ENCODE measurements at regions not wholly inside any gene's neighbourhood (a gene's known extent, or its start where the extent isn't known, plus 50 kb on each side); places are given as distances from the start of the nearest gene placed in this dataset.

DNA sequence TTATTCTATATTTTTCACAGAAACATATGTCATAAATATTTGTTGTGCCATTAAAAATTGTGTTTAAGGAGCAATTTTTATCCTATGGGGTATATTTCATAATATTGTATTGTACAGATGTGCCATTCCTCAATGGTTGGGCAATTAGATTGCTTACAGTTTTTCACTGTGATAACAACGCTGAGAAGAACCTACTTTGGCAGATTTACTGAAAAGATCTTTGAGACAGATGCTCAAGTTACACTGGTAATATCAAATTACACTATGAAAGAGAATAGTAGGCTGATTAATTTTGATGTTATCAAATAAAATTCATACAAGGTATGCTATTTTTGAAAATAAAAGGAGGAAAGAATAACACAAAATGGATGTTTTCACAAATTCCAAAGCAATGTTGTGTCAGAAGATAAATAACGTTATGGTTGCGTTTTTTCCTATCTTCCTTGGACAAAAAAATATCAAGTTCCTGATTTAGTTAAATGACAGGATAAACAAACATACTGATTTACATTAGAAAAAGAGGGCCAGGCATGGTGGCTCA lies 335.1 kb upstream of the ZNF521 start:
- Histone ChIP-seq H3K27me3 (no peaks in the 10 kb centered on the region), H3K36me3 (no peaks in the 10 kb centered on the region), H3K4me3 (no peak overlapping the region), H3K9me3 (no peaks in the 10 kb centered on the region), H3K4me1 (no peaks in the 10 kb centered on the region), H3K27ac (no peak overlapping the region)
- no peak for DNase-seq
- intact Hi-C loops (cut with DNase I; ENCODE audit: low total_unique reads) = no loop called here
- no peak for TF ChIP-seq POLR2A (IDR thresholded peaks at IDR 0.05)
- TF ChIP-seq, protein P1, sequence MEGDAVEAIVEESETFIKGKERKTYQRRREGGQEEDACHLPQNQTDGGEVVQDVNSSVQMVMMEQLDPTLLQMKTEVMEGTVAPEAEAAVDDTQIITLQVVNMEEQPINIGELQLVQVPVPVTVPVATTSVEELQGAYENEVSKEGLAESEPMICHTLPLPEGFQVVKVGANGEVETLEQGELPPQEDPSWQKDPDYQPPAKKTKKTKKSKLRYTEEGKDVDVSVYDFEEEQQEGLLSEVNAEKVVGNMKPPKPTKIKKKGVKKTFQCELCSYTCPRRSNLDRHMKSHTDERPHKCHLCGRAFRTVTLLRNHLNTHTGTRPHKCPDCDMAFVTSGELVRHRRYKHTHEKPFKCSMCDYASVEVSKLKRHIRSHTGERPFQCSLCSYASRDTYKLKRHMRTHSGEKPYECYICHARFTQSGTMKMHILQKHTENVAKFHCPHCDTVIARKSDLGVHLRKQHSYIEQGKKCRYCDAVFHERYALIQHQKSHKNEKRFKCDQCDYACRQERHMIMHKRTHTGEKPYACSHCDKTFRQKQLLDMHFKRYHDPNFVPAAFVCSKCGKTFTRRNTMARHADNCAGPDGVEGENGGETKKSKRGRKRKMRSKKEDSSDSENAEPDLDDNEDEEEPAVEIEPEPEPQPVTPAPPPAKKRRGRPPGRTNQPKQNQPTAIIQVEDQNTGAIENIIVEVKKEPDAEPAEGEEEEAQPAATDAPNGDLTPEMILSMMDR (IDR thresholded peaks at IDR 0.05) = no peak

DNA sequence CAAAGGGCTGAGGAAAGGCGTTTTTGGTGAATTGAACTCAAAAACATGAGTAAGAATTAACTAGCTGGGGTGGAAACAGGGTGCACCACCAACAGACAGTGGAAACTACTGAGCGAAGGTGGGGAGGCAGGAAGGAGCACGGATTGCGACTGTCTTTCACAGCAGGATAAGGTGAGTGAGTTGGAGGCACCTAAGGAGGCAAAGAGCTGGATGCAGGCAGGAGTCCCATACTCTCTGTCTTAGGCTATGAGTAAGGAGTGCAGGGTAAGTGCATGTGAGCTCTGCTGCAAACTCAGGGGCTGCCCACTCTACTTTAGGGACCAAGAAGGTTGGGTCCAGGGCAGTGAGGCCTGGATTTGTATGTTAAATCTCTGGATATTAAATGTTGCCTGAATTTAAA lies 333.1 kb upstream of the ZNF521 start:
- intact Hi-C loops (cut with DNase I; ENCODE audit: low total_unique reads) = no loop called here
- no peaks in the 10 kb centered on the region for H3K36me3 ChIP-seq
- H3K27me3 ChIP-seq = no peaks in the 10 kb centered on the region
- no peak for DNase-seq
- no peak overlapping the region for H3K4me3 ChIP-seq
- no peak overlapping the region for H3K27ac ChIP-seq
- H3K9me3 ChIP-seq = no peaks in the 10 kb centered on the region
- TF ChIP-seq, protein P1 (IDR thresholded peaks at IDR 0.05) = no peak
- no peak for TF ChIP-seq POLR2A (IDR thresholded peaks at IDR 0.05)
- H3K4me1 ChIP-seq = no peaks in the 10 kb centered on the region

DNA sequence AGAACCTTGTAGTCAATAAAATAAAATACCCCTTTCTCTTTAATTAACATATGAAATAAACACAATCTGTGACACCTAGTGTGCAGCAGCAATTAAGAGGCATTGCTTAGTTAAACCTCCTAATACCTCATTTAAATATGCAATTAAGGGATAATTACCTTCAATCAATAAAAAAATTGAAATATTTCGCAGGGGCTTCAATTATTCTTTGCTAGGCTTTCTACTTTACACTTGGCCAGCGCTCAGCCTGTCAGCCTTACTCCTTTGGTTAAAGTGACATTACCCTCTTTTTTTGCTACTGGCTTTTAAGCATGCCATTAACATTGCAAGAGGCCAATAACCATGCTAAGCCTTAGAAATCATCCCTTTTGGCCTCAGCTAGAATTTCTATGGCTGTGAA lies 327.5 kb upstream of the ZNF521 start:
- no peak overlapping the region for H3K27ac ChIP-seq
- no peaks in the 10 kb centered on the region for H3K27me3 ChIP-seq
- no peaks in the 10 kb centered on the region for H3K4me1 ChIP-seq
- TF ChIP-seq POLR2A (IDR thresholded peaks at IDR 0.05) = no peak
- TF ChIP-seq, protein P1 (IDR thresholded peaks at IDR 0.05) = no peak
- no peak overlapping the region for H3K4me3 ChIP-seq
- H3K36me3 ChIP-seq = no peaks in the 10 kb centered on the region
- DNase-seq = no peak
- H3K9me3 ChIP-seq = no peaks in the 10 kb centered on the region
- intact Hi-C loops (cut with DNase I; ENCODE audit: low total_unique reads) = no loop called here

DNA sequence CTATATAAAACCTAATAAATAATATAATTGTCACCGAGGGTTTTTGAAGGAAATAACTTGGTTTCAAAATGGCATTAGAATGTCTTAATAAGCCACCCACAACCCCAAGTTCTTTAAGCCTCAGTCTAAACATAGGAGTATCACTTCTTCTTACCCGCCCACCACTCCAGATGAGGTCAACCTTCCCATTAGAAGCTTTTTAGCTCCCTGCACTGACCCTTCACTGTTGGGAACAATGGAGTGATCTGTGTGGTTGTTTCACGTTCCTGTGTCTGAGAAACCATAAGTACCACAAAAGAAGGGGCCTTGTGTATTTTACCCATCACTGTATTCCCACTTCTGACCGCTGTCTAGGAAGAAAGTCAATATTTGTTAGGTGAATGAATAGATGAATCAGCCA lies 326.3 kb upstream of the ZNF521 start:
- H3K27me3 ChIP-seq = no peaks in the 10 kb centered on the region
- H3K27ac ChIP-seq = no peak overlapping the region
- H3K4me1 ChIP-seq = no peaks in the 10 kb centered on the region
- TF ChIP-seq, protein P1 (IDR thresholded peaks at IDR 0.05) = no peak
- no peak for TF ChIP-seq POLR2A (IDR thresholded peaks at IDR 0.05)
- no peaks in the 10 kb centered on the region for H3K36me3 ChIP-seq
- intact Hi-C loops (cut with DNase I; ENCODE audit: low total_unique reads) = no loop called here
- DNase-seq = no peak
- H3K9me3 ChIP-seq = no peaks in the 10 kb centered on the region
- H3K4me3 ChIP-seq = no peak overlapping the region

DNA sequence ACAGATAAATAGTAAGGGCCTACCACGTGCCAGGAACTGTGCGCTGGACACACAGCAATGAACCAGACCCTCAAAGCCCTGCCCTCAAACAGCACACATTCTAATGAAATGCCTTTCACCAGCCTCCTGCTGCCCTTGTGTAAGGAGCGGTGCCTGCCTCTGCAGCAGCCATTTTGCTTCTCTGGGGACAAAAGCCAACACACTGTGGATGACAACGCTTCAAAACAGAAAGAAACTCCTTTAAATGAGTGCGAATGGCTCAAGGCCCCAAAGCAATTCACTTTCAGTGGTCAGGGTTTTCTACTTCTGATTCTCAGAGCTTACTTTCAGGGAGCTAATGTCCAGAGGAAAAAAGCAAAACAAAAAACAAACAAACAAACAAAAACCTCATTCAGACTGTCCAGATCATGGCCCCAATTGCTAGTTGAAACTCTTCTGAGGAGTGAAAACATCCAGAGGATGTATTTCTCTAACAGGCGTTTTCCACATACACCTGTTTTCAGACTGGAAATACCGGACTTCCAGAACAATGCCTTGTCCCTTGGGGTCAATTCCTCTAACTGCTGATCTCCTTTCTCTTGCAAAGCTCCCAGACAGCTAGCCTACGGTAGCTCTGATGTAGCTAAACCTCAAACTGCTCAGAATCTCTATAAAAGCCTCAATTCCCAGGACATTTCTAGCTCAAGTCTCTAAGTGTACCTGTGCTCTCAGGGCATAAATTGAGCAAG lies 323.3 kb upstream of the ZNF521 start:
- intact Hi-C loops (cut with DNase I; ENCODE audit: low total_unique reads) = no loop called here
- Histone ChIP-seq H3K27ac (no peak overlapping the region), H3K4me1 (no peaks in the 10 kb centered on the region), H3K9me3 (no peaks in the 10 kb centered on the region), H3K4me3 (no peak overlapping the region), H3K36me3 (no peaks in the 10 kb centered on the region), H3K27me3 (no peaks in the 10 kb centered on the region)
- TF ChIP-seq, protein P1 (IDR thresholded peaks at IDR 0.05) = no peak
- TF ChIP-seq POLR2A (IDR thresholded peaks at IDR 0.05) = no peak
- DNase-seq = no peak

All from uterus (tissue), 3 donors.